GM21360 (cell line): ENCODE measurements at regions not wholly inside any gene's neighbourhood (a gene's known extent, or its start where the extent isn't known, plus 50 kb on each side); places are given as distances from the start of the nearest gene placed in this dataset.
A peak's percentile ranks its signal among the peaks of the same experiment; 100 is the strongest.

Experiments used
- ATAC-seq: cut with Tn5 transposase; IDR thresholded peaks from one replicate; pipeline ENCODE4 v1.9.1; 2021; ENCODE audit warnings: mild to moderate bottlenecking, moderate library complexity; ENCODE audit not compliant: unreplicated experiment

DNA sequence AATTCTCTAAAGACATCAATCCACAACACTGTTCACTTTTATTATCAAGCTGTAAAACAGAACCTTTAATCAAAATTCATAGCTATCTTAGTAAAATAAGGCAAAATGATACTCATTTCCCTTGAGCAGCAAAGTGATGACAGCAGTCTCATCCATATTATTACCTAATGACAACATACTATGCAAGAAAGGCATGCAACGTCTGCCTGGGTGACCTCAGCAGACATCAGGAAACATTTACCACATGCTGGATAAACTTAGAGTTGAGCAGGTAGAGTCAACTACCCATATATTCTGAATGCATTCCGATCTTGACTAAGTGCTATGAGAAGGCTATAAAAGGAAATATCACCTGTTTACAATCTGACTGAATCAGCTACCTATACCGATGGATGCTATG is 145.1 kb downstream of the SIPA1L2 start:
- ATAC-seq, result no peak

DNA sequence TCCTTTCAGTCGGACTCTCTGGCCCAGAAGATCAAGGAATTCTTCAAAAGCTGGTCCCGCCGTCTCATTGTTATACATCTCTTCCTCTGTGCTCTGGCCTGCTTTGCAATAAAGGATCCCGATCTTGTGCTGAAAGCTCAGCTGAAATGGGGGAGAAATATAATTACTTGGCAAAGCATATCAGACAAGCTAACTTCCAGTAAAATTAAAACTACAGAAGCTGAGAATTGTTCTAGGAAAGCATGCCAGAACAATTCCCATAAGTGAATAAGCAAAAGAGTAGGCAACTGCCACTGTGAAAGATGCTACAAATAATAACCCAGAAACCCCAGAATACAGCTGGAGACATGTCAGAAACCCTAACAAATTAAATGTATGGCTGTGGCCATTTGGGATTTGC is 146.1 kb downstream of the SIPA1L2 start:
- ATAC-seq, result no peak

DNA sequence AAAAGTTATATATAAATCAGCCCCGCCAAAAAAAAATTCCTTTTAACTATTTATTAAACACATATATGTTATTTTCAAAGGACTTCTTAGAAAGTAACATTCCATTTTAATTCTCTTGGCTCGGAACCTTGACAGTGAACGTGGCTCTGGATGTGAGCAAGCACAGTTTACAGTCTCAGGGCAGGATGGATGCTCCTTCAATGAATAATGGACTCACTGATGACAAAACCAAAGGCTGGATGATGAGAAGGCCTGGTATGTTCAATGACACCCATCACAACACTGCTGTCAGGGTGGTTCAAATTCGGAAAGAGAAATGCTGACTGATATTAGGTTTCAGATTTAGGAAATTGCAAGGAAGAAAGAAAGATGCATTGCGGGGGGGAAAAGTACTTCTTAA is 148.8 kb downstream of the SIPA1L2 start:
- ATAC-seq, result no peak

DNA sequence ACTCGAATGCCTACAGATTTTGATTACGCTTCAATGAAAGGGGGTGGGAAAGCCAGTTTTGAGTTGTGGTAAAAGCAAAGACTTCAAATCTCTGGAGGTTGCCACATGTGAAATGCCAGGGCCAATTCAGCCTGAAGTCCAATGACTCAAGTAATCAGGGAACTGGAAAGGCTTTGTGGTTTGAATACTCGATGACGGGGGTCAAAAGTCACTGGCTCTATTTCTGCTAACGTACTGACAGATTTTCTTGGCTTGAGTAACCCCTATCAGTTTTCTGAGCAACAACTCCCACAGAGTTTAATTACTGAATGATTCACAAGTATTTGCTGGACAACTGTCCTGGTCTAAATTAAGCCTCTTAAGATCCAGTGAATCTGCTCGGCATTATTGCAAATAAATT is 152.2 kb downstream of the SIPA1L2 start:
- no peak for ATAC-seq

DNA sequence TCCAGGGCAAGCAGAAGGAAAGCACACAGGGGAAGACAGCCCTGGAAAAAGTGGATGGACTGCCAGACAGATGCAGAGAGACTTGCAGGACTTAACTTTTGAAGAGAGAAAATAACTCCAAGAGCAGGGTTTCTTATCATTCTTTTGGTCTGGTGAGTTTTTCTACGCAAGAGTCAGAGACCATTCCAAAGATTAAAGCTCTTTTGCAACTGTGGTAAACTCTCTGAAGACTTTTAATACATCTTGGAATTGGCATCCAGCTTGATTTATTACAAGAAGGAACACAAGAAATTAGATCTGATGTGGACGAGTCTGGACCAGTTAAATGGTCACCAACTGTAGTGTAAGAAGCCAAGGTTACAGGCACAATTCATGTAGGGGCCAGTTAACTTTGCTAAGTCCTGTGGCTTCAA is 153.4 kb downstream of the SIPA1L2 start:
- ATAC-seq, result no peak

DNA sequence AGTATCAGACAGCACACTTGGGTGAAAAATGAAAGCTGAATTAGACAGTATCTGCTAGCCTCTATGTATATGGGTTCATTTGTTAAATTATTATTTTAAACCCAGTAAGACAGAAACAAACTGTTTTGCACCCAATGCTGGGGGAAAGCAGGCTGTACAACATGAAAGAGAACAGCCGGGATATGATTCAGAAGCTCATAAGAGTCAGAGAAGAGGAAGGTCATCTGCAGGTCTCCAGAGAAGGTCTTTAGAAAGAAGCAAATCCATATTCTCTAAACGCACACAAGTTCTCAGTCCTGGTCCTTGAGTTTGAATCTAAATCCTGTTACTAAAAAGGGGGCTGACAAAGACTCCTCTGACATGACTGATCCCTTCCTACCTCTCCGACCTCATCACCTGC is 155.1 kb downstream of the SIPA1L2 start:
- no peak for ATAC-seq

DNA sequence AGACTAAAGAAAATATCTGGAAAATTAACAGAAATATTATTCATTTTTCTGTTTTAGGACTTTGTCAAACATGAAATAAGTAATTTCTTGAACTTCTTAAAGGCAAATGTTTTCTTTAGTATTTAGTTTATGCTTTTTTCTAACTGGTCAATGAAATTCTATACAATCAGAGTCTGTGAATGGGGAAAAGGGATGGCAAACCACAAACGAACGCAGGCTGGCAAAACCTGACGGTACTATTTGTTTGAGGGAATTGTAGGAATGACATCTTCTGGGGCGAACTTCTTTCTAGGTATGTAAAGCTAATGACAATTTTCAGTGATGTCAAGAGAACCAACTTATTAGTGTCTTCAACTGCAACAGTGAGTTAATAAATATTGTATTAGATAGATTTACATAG is 156.0 kb downstream of the SIPA1L2 start:
- ATAC-seq, result no peak

DNA sequence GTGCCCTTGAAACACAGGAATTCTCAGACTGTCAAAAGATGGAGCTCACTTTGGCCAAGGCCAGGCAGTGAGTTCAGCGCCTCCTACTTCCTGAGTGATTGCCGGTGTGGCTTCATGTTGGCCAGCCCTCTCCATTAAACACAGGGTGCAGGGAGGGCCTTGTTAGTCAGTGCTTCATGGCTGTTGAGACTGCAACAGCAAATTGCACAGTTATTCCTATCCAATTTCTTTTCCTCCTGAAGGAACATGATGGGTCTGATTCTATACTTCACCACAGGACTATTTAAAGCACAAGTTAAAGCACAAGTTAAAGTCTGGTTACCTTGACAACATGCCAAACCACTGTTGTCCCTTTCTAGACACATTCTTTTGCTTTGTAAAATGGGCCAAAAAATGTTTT is 156.6 kb downstream of the SIPA1L2 start:
- no peak for ATAC-seq

DNA sequence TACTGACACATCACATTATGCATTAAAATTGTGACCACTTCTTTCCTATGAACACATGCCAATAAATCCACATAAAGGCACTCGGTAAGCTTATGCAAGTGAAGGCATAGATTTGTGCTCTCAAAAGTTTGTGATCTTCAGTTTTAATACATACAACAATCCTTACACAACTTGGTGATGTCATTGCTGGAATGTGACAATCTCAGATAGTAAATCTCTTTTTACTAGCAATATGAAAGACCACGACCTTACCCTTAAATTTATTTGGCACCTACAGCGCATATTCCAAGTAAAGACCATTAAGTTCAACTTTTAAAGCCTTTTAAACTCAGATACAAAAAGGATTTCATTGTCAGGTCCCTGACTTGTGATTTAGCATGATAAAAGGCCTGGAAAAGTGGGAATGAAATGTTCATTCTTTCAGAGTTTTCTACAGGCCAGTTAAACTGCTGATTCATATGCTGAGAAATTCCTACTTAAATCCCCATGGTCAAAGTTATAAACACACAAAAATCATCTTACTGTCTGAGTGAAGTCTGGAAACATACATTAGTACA is 157.4 kb downstream of the SIPA1L2 start:
- no peak for ATAC-seq

DNA sequence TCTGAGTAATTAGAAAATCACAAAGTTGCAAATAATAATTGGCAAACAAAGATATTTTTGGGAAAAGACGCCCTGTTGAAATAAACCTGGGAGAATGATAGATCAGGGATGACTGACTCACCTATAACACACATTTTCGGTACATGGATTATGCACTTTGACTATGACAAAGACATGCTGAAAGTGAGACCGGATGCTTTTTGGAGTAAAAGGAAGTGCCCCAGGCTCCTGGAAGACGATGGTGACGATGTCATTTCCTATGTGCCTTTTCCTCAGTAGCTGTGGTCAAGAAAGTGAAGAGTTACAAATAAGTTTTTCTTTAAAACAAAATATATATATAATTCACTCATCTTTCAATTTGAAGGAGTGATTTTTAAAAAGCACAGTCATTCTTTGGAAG is 158.7 kb downstream of the SIPA1L2 start:
- no peak for ATAC-seq

DNA sequence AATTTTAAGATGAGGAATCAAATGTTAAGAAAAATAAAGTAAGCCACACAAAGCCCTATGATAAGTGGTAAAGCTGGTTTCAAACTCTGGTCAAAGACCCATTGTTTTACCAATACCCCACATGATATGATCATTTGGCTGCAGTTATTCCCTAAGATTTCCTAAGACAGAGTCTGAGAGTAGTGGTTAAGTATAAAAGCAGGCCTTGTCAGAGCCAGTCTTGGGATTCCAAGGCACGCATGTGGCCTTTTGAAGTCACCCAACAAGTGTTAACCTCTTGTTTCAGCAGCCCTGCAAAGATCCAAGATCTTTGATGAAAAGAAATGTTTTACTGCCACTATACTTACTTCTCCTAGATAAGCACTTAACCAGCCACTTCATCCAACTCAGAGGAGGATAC is 159.2 kb downstream of the SIPA1L2 start:
- ATAC-seq, result no peak

DNA sequence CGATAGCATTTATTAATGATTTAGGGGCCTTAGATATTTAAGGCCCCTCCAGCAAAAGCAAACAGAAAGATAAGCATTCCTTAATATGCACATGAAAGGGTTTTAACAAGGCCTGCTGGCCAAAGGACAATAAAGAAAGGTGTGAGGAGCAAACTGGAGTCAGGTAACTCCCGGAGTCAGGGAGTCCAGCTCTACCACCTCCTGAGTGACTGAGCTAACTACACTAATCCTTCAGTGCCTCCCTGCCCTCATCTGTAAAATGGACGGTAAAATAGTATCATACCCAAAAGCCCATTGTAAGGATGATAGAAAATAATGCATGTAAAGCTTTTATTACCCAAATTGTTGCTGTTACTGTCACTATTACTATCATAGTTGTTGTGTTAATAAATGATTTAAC is 161.7 kb downstream of the SIPA1L2 start:
- ATAC-seq, result no peak

DNA sequence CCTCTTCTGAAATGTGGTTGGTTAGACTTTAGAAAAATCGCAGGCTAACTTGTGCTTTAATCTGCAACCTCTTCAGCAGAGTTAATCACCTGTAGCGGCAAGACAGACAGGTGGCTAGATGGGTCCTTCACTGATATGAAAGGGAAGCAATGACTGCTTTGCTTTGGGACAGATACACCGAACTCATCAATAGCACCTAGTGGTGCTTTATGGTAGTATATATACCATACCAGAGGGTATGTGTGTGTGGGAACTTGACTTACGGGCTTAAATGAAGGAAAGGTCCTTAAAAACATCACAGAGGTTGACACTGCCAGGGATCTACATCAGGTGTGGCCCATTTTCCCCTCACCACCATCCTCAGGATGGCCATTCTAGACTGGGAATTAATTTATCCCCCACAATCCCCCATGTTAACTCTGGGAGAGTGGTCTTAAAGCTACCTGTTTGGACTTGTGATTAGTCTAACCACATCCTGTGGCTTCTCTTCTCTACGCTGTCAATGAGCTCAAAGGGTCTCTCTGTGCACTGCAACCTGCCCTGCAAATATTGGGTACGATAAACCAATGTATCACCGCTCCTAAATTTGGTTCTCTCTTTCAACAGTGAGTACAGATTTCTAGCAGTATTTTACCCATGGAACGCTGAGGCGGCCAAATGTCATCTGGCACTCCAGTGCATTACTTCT is 162.7 kb downstream of the SIPA1L2 start:
- no peak for ATAC-seq

DNA sequence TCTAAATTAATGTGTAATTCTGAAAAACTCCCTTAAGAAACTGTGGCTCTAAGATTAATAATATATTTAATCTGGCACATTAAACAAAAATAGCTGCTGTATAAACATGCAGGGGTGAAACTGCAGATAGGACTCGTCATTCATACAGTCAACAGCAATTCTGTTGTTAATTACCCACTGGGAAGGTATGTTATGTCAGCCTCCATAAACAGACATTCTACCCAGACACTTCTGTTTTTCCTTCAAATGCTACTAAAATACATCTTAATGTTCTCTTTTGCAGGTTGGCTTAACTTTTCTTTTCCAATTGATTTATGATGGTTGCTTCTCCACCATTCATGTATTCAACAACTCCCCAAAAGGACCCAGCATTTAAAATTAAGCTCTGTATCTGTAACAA is 165.6 kb downstream of the SIPA1L2 start:
- ATAC-seq, result no peak

DNA sequence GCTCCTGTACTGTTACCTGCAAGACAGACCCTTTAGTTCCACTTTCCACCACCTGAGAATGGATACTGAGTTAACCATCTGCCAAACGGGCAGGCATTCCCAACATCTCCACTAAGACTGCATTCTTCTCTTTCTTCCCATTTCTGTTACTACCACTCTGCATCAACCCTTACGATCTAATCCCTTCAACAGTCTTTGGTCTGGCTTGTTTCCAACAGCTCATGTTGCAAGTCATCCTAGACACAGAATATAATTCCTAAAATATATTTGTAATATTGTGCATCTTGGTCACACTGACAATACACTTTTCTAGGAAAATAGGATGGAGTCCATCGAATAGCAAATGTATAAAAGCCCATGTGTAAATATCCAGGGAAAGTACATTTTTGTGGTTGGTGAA is 166.7 kb downstream of the SIPA1L2 start:
- no peak for ATAC-seq

DNA sequence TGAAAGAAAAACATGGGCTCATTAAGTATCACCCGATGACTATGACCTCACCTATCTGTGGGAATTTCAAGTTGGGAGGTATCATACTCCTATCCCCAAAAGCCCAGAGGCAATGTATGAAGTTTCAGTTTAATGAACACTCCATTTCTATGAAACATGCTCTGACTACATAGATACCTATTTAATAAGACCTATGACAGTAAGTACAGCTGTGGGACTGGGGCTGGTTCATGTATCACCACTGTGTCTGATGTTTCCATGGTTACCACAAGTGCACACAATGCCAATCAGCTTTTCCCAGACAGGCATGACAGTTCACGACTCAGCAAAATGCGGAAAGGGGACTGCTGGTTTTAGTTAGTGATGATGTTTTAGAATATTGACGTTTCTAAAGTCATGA is 167.7 kb downstream of the SIPA1L2 start:
- ATAC-seq, result no peak

DNA sequence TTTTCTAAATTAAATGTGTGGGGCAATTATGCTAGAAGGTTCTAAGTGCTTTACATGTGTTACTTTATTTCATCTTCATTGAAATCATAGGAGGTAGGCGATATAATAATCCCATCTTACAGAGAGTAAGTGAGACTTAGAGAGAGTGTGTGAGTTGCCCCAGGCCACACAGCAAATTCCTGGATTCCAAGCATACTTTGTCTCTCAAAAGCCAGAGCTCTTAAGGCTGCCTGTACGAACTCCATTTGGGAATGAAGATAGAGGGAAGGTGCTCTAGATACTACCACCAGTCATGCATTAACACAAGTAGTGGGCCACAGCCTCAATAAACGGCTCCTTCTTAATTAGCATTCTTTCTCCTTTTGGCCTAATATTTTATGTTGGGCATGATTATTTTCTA is 170.1 kb downstream of the SIPA1L2 start:
- no peak for ATAC-seq

DNA sequence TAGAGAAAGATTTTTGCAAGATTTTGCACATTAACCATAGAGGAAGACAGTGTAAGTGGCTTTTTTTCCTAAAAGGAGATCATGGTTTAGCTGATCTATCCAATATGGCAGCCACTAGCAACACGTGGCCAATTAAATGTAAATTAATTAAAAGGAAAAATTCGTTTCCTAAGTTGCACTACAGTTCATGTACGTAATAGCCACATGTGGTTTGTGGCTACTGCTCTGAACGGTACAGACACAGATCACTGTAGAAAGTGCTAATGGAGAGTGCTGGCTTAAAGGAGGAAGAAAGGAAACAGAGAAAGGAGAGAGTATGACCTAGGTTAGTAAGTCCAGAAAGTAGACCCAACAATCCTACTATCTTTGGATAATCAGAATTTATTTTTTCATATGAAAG is 170.8 kb downstream of the SIPA1L2 start:
- ATAC-seq, result no peak

DNA sequence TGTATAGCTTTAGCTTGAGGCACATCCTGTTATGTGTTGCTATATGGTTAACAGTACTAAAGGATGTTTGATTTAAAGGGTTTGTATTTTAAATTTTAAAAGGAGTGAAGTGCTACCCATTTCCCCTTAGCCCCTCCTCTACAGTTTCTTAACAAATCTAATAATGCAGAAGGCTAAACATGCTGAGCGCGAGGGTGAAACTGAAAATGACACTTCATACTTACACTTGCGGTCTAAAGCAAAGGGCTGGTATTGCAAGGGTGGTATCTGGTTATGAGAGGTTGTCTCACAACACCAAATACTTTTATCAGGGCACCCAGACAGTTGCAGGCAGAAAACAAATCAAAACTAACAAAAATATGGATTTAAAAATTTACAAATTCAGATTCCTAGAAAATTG is 172.3 kb downstream of the SIPA1L2 start:
- peak; percentile 70 for ATAC-seq

DNA sequence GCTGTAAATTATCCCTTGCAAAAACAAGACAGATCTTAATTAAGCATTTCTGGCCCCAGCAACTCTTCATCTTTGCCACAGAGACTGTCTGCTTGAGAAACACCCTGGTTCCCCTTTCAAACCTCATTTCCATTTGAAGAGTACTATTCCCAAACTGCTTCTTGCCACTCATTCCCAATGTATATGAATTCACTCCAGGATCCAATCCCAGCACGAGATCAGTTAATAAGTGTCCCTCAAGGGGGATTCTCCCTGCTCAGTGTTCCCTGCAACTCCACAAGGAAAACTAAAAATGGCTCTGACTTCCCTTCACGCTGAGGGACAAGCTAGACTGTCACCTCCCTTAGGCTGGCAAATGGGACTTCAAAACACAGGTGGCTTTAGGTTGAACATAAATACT is 173.2 kb downstream of the SIPA1L2 start:
- ATAC-seq, result no peak

DNA sequence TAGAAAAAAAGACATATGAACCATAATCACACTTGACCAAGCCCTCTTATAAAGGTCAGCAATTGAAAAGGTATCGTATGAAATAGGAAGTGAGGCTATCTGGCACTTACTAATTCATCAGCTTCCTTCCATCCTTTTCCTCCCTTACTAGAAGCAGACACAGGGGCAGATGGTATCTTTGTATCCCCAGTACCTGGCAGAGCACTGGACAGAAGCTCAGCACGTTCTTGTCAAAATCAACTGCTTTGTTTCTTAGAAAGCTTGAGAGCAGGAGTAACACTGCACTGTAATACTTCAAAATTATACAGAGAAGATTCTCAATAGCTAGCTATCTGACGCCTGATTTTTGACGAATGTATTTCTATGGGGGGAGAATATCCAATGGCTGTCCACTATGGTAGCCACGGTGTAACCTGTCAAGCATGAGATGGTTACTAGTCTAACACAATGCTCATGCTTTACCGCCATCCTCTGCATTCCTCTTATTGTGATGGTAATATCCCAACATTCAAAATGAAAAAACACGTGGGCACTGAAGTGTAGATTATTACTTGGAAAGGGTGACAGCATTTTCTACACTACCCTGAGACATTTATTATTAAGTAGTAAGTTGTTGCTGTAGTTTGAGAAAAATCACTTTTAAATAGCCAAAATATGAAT is 175.6 kb downstream of the SIPA1L2 start:
- no peak for ATAC-seq

DNA sequence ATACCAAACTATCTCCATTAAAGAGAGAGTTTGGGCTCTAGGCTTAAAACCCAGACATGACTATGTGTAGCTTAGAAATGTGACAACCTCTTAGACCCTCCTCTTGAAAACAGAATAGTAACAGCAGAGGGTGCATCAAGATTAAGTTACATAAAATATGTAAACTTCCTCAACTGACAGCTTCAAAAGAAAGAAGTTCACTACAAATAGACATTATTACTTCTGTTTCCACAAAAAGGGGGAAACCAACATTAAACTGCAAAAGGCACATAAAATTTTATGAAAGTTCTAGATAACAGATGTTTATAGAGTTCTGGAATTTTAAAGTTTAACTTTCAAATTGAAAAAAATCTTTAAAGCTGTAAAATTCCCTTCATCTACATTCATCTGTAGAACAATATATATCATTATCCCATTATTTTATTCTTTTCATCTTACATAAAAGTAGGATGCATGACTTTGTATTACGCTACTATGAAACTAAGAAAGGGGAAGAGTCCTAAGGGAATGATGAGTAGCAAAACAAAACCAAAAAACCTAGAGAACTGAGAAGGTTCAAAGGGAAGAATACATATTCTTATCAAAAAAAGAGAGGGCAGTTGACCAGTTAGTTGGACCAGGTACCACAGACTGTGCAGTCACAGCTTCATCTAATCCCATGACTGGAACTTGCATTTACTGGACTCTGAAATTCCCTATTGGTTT is 177.0 kb downstream of the SIPA1L2 start:
- no peak for ATAC-seq
